Astrocyte of the spinal cord (primary cell): ENCODE measurements at regions not wholly inside any gene's neighbourhood (a gene's known extent, or its start where the extent isn't known, plus 50 kb on each side); places are given as distances from the start of the nearest gene placed in this dataset.

Experiments
- DNase-seq: peaks from one replicate; pipeline ENCODE4 v3.0.0; 2011; ENCODE audit warnings: low read depth, low spot score
- H3K4me3 ChIP-seq: 2 replicates; pipeline ENCODE4 v1.5.1; 2011; ENCODE audit warnings: low read depth, mild to moderate bottlenecking, low read length, moderate library complexity
- in situ Hi-C: cut with HindIII; loops from 2 replicates; pipeline ENCODE4 v1.10.0; 2017; ENCODE audit warnings: low sequenced_read_pairs
- TF ChIP-seq, protein P1 (sequence below): IDR thresholded peaks from 2 replicates; pipeline ENCODE4 v1.5.1; 2012; ENCODE audit warnings: low read depth, mild to moderate bottlenecking, low read length, inconsistent platforms

DNA sequence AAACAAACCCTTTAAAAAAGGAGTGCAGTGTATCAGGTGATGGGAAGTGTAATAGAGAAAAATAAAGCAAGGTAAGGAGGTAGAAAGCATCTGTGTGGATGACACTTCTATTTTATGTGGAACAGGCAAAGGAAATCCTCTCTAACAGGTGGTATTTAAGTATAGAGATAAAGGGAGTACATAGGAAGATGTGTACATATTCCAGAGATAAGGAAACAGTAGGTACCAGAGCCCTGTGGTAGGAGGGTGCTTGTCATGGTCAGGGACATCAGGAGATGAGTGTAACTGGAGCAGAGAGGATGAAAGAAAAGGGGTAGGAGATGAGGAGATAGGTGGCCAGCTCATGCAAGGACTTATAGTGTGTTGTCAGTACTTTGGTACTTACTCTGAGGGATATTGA, 65.8 kb downstream of the CHST2 start:
- TF ChIP-seq, protein P1, sequence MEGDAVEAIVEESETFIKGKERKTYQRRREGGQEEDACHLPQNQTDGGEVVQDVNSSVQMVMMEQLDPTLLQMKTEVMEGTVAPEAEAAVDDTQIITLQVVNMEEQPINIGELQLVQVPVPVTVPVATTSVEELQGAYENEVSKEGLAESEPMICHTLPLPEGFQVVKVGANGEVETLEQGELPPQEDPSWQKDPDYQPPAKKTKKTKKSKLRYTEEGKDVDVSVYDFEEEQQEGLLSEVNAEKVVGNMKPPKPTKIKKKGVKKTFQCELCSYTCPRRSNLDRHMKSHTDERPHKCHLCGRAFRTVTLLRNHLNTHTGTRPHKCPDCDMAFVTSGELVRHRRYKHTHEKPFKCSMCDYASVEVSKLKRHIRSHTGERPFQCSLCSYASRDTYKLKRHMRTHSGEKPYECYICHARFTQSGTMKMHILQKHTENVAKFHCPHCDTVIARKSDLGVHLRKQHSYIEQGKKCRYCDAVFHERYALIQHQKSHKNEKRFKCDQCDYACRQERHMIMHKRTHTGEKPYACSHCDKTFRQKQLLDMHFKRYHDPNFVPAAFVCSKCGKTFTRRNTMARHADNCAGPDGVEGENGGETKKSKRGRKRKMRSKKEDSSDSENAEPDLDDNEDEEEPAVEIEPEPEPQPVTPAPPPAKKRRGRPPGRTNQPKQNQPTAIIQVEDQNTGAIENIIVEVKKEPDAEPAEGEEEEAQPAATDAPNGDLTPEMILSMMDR = no peak
- in situ Hi-C loops = no loop called here
- no peak for DNase-seq
- H3K4me3 ChIP-seq = no peak overlapping the region

DNA sequence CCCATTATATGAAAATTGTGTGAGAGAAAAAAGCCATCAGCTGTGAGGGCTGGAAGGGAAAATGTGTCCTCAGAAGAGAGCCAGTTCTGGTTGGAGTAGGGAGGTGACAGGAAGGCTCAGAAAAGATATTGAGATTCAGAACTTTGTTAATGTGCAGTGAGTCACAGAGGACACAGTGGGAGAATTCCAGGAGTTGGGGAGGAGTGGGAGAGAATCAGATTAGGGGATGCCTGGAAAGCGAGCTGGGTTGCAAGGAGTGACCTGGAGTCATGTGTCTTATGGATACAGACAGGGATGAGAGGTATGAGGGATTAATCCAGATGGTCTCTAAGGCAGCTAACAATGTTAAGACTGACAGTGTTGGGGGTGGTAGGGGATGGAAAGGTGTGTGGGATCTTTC, 67.5 kb downstream of the CHST2 start:
- in situ Hi-C loops = no loop called here
- H3K4me3 ChIP-seq = no peak overlapping the region
- TF ChIP-seq, protein P1 = no peak
- DNase-seq = no peak

DNA sequence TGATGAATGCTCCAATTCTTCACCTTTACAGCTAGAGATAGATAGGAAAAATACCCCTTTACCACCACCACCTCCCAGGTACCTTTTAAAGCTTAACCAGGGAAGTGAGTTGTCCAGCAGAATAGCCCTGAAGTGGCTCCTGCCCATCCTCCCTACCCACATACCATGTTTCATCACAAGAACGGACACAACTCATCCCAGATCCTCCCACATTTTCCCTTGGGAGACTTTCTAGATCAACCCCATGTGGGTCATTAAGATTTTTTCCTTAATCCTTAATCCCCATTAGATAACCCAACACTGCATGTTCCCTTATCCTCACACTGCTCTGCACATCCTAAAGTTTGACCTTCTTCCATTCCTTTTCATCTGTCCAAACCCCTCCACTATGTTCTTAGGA, 69.3 kb downstream of the CHST2 start:
- DNase-seq = no peak
- in situ Hi-C loops = no loop called here
- TF ChIP-seq, protein P1 = no peak
- H3K4me3 ChIP-seq = no peak overlapping the region

DNA sequence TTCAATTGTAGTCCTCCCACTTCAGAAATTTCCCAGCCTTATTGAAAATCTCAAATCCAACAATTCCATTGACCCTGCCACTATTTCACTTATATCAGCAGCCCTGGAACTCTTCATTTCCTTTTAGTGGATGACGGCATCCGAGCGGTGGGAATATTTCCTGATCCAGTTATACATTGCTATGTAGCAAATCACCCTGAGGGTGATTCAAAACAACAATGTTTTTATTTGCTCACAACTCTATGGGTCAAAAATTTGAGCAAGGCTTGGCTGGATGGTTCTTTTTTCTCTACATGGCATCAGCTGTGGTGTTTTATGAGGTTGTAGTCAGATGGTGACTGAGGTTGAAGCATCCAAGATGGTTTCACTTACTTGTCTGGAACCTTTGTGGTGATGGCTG, 70.5 kb downstream of the CHST2 start:
- no peak overlapping the region for H3K4me3 ChIP-seq
- in situ Hi-C loops = no loop called here
- TF ChIP-seq, protein P1 = no peak
- DNase-seq = no peak

DNA sequence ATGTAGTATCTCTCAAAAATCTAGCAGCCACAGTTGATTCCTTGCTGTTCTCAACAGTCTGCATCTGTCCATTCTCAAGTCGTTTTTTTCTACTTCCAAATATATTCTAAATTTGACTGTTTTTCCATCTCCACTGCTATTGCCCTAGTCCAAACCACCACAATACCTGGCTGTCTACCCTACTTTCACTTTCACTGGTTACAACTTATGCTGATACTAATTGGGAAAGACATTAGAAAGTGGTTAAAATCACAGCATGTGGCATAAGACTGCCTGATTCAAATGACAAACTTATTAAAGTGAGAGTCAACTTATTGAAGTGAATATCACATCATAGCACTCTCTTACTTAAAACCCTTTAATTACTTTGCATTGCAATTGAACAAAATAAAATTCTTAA, 72.6 kb downstream of the CHST2 start:
- in situ Hi-C loops = no loop called here
- H3K4me3 ChIP-seq = no peak overlapping the region
- DNase-seq = no peak
- TF ChIP-seq, protein P1 = no peak

DNA sequence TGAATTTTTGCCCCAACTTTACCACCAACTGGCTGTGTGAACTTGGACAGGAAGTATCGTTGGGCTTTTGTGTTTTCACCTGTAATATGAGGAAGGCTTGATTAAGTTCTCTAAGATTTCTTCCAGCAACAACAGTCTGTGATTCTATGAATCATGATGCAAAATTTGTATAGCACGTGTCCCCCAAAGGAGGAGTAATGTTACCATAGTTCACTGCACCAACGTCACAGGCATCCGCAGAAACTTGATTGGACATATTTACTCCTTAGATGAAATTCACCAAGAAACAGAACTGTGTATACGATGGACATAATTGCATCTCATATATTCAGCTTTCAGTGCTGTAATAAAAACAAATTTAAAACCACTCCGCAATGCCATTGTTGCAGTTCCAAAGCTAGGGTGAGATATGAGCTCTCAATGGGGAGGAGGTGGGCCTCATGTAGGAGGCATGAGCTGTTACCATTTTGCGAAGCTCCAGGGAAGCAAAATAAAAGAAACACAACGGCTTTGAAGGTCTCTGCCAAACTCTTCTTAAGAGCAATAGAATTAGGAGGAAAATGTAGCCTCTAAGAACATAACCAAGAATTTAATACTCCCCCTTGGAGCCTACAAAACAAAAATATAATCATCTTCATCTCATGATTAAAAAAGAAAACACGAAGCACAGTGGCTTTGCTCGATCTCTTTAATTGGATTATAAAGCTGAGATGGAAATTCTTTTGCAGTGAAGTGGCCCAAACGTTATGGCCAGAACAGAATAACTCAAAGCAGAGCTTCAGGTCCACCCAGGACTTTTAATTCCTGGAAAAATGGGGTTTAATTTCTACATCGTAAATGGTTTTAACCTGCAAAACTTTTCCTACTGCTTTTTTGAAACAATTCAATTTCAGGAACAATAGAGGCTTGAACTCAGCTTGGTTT, 80.7 kb downstream of the CHST2 start:
- TF ChIP-seq, protein P1 = no peak
- no peak overlapping the region for H3K4me3 ChIP-seq
- peak; percentile 20 for DNase-seq
- in situ Hi-C loops = no loop called here
